K562 (cell line): ENCODE measurements at regions not wholly inside any gene's neighbourhood (a gene's known extent, or its start where the extent isn't known, plus 50 kb on each side); places are given as distances from the start of the nearest gene placed in this dataset.

Source experiments
- ATAC-seq: fragments of 200-7000 bp; cut with Tn5 transposase; 3 replicates; pipeline ENCODE4 v1.9.1; 2020; ENCODE audit warnings: moderate library complexity
- BruUV-seq: library from RNA; stranded (reverse); fragments of 400-500 nt; replicated peaks from 2 replicates; lab custom pipeline; 2021; lab: Mats Ljungman, UMichigan
- CTCF ChIA-PET: fragments of 300-600 bp; formaldehyde crosslinking; extraction: SDS; loops from one replicate; lab custom pipeline; 2021; ENCODE audit warnings: low intra/inter-chr PET ratio; lab: Yijun Ruan, JAX
- POLR2A ChIA-PET: fragments of 300-600, 350-650 bp; sonication (Branson Sonifier 250); formaldehyde crosslinking; extraction: SDS; loops from one replicate; lab custom pipeline; 2021; ENCODE audit warnings: antibody characterized with exemption, inconsistent platforms; lab: Yijun Ruan, JAX
- DNase-seq, 4 experiments: peaks; one replicate each; pipeline versions ENCODE4 v3.0.0 to v3.0.0-alpha.2; 2011 to 2018; ENCODE audit warnings: low spot score in 3 of 4, mixed read lengths in 3 of 4; ENCODE audit errors: extremely low read depth in 1 of 4
- FAIRE-seq: peaks from 2 replicates; lab custom pipeline; 2011; peaks lifted over from hg19 to GRCh38; lab: Jason Lieb, UNC
- H2AFZ ChIP-seq: 2 replicates; pipeline ENCODE4 v1.6.0; 2011; ENCODE audit warnings: low read depth, low read length, control low read depth, inconsistent platforms
- H3K27ac ChIP-seq: fragments of 200-600 bp; 3 replicates; pipeline ENCODE4 v1.8.0; 2011; ENCODE audit warnings: low read depth, mild to moderate bottlenecking, control low read depth, inconsistent platforms, low read length, moderate library complexity, mixed read lengths; ENCODE audit errors: extremely low read depth
- H3K27me3 ChIP-seq, 2 experiments: fragments of 300-600 bp in 1 of 2; 2 replicates in 1 of 2; 3 replicates in 1 of 2; pipeline versions ENCODE4 v1.6.0 to v1.8.0; 2011; ENCODE audit warnings: inconsistent platforms in 2 of 2, low read length in 2 of 2, mild to moderate bottlenecking in 1 of 2, mixed read lengths in 1 of 2, moderate library complexity in 1 of 2; ENCODE audit not compliant: control insufficient read depth in 2 of 2, insufficient read depth in 2 of 2
- H3K36me3 ChIP-seq: fragments of 300-600 bp; 3 replicates; pipeline ENCODE4 v1.8.0; 2011; ENCODE audit warnings: mild to moderate bottlenecking, low read length, inconsistent platforms; ENCODE audit not compliant: control insufficient read depth, insufficient read depth
- H3K4me1 ChIP-seq, 2 experiments: fragments of 200-600 bp in 1 of 2; replicated peaks in 1 of 2; 2 replicates in 1 of 2; 3 replicates in 1 of 2; pipeline versions ENCODE4 v1.5.1 to v1.8.0; 2011; ENCODE audit warnings: inconsistent platforms in 2 of 2, low read length in 2 of 2, mild to moderate bottlenecking in 1 of 2, mixed read lengths in 1 of 2, moderate library complexity in 1 of 2; ENCODE audit not compliant: control insufficient read depth in 2 of 2, insufficient read depth in 2 of 2
- H3K4me2 ChIP-seq: 2 replicates; pipeline ENCODE4 v1.6.1; 2011; ENCODE audit warnings: low read length, control low read depth, inconsistent platforms, mixed read lengths; ENCODE audit not compliant: insufficient read depth
- H3K4me3 ChIP-seq: fragments of 200-600 bp; sonication (generic), shearing (Covaris generic); 2 replicates; pipeline ENCODE4 v1.5.1; 2016; ENCODE audit warnings: control low read depth, inconsistent platforms
- H3K79me2 ChIP-seq: fragments of 200-600 bp; 3 replicates; pipeline ENCODE4 v1.8.0; 2011; ENCODE audit warnings: low read length, inconsistent platforms; ENCODE audit not compliant: control insufficient read depth, insufficient read depth
- H3K9ac ChIP-seq, 2 experiments: 2 replicates each; pipeline versions ENCODE4 v1.6.0 to v1.6.1; 2011; ENCODE audit warnings: low read depth in 2 of 2, low read length in 2 of 2, control low read depth in 1 of 2, inconsistent platforms in 1 of 2, mild to moderate bottlenecking in 1 of 2, mixed read lengths in 1 of 2; ENCODE audit not compliant: insufficient read depth in 1 of 2
- H3K9me1 ChIP-seq: one replicate; pipeline ENCODE4 v1.6.0; 2011; ENCODE audit warnings: inconsistent platforms, mild to moderate bottlenecking, low read length, moderate library complexity; ENCODE audit not compliant: control insufficient read depth, insufficient read depth
- H3K9me3 ChIP-seq: replicated peaks from 2 replicates; pipeline ENCODE4 v1.5.1; 2011; ENCODE audit warnings: low read depth, low read length, inconsistent platforms; ENCODE audit not compliant: control insufficient read depth, insufficient read depth
- H4K20me1 ChIP-seq: replicated peaks from 2 replicates; pipeline ENCODE4 v1.6.1; 2011; ENCODE audit warnings: low read length, inconsistent platforms, mixed read lengths; ENCODE audit not compliant: control insufficient read depth, insufficient read depth
- BHLHE40 ChIP-seq: IDR thresholded peaks from 2 replicates; pipeline ENCODE4 v1.6.1; 2011; ENCODE audit warnings: low read length, improper control_type of control experiment
- ELK1 ChIP-seq: sonication (generic); formaldehyde crosslinking; IDR thresholded peaks from 2 replicates; pipeline ENCODE4 v1.8.1; 2022; ENCODE audit warnings: missing genetic modification reagents
- ESRRA ChIP-seq: fragments of 450-650 bp; IDR thresholded peaks from 2 replicates; pipeline ENCODE4 v1.6.1; 2014; ENCODE audit warnings: low read depth, mild to moderate bottlenecking, moderate library complexity, borderline replicate concordance
- ETV5 ChIP-seq: sonication (generic); formaldehyde crosslinking; IDR thresholded peaks from 2 replicates; pipeline ENCODE4 v1.4.0; 2020; ENCODE audit warnings: low read depth, mild to moderate bottlenecking, missing genetic modification reagents
- HLTF ChIP-seq: fragments of 450-650 bp; IDR thresholded peaks from 2 replicates; pipeline ENCODE4 v1.6.1; 2016
- HNRNPK ChIP-seq: fragments of 200-400 bp; formaldehyde crosslinking; IDR thresholded peaks from one replicate; pipeline ENCODE4 v1.6.1; 2018; ENCODE audit warnings: mild to moderate bottlenecking, low read depth, low read length; ENCODE audit not compliant: poor library complexity, severe bottlenecking
- RBM15 ChIP-seq: fragments of 200-400 bp; formaldehyde crosslinking; IDR thresholded peaks from 2 replicates; pipeline ENCODE4 v1.6.1; 2018; ENCODE audit warnings: mild to moderate bottlenecking, low read length, moderate library complexity; ENCODE audit not compliant: insufficient read depth
- SRF ChIP-seq, 2 experiments: fragments of 250-450, 450-650 bp in 1 of 2; sonication (Bioruptor Pico) in 1 of 2; sonication (generic) in 1 of 2; formaldehyde crosslinking; IDR thresholded peaks; 2 replicates each; pipeline versions ENCODE4 v1.5.0 to v1.5.1; 2020 to 2022; ENCODE audit warnings: mild to moderate bottlenecking in 1 of 2, missing genetic modification reagents in 1 of 2
- SRSF1 ChIP-seq: fragments of 200-400 bp; formaldehyde crosslinking; IDR thresholded peaks from 2 replicates; pipeline ENCODE4 v1.6.1; 2017; ENCODE audit warnings: mild to moderate bottlenecking, low read depth, low read length, moderate library complexity
- THRA ChIP-seq: fragments of 450-650 bp; IDR thresholded peaks from 2 replicates; pipeline ENCODE4 v1.6.1; 2017; ENCODE audit warnings: mild to moderate bottlenecking, moderate library complexity
- ZNF146 ChIP-seq: IDR thresholded peaks from one replicate; pipeline ENCODE4 v1.6.1; 2018; ENCODE audit warnings: missing compliant biosample characterization; ENCODE audit not compliant: unreplicated experiment
- ZNF324 ChIP-seq: fragments of 250-450 bp; sonication (Bioruptor Pico); IDR thresholded peaks from 2 replicates; pipeline ENCODE4 v1.4.0; 2020; ENCODE audit warnings: mild to moderate bottlenecking
- ZNF41 ChIP-seq: fragments of 250-450 bp; sonication (Bioruptor Pico); conservative IDR thresholded peaks from 2 replicates; pipeline ENCODE4 v1.4.0; 2020; ENCODE audit warnings: mild to moderate bottlenecking
- ZNF444 ChIP-seq: fragments of 250-450 bp; sonication (Bioruptor Pico); IDR thresholded peaks from 2 replicates; pipeline ENCODE4 v1.4.0; 2020; ENCODE audit warnings: mild to moderate bottlenecking, moderate library complexity
- ZNF584 ChIP-seq: fragments of 200-800 bp; sonication (Bioruptor generic); IDR thresholded peaks from 2 replicates; pipeline ENCODE4 v1.6.1; 2016; ENCODE audit warnings: low read depth, mild to moderate bottlenecking, missing genetic modification characterization, missing compliant biosample characterization
- WGBS: fragments of 100-300 bp; shearing (Covaris generic); methylation state at CpG from one replicate; pipeline ENCODE4 v1.1.6; 2016; ENCODE audit warnings: low coverage, mixed read lengths; ENCODE audit not compliant: insufficient coverage; ENCODE audit errors: missing lambda C conversion rate; 5-methylcytosine and 5-hydroxymethylcytosine counted together
- in situ Hi-C: fragments of 300-500 bp; cut with MboI; formaldehyde crosslinking; loops from 4 replicates; pipeline ENCODE4 v1.15.0; 2018; ENCODE audit warnings: inconsistent platforms, mixed read lengths
- intact Hi-C: fragments of 100-400 bp; cut with micrococcal nuclease; formaldehyde crosslinking; loops from 2 replicates; pipeline ENCODE4 v1.14.2; 2022

GRCh38 chr9:84512493-84512892 lies 157.0 kb upstream of the NTRK2 start:
- CTCF ChIA-PET, result no interaction called here
- FAIRE-seq, result no peak
- intact Hi-C loops, result no loop called here

GRCh38 chr9:84513473-84513872 lies 156.1 kb upstream of the NTRK2 start:
- 0% methylated on average over 1 of the region's 1 CpG for WGBS
- no peaks in the 10 kb centered on the region for H3K9me1 ChIP-seq
- ChIA-PET CTCF (no interaction called here), POLR2A (no interaction called here)
- ATAC-seq (no peak), DNase-seq (no peak), FAIRE-seq (no peak)
- intact Hi-C loops (no loop called here), in situ Hi-C loops (no loop called here)
- H3K36me3 ChIP-seq, result no peaks in the 10 kb centered on the region
- no peak overlapping the region for H3K27ac ChIP-seq
- no peaks in the 10 kb centered on the region for H3K27me3 ChIP-seq
- H3K9ac ChIP-seq, result no peak overlapping the region
- H2AFZ ChIP-seq, result no peak overlapping the region
- TF ChIP-seq HLTF (no peak), SRSF1 (no peak), THRA (no peak), ELK1 (CRISPR knock-in tag) (no peak), HNRNPK (no peak), ZNF444 (CRISPR knock-in tag) (no peak), RBM15 (no peak), SRF (CRISPR knock-in tag; IDR thresholded peaks at IDR 0.05) (no peak)
- H4K20me1 ChIP-seq, result no peaks in the 10 kb centered on the region
- no peaks in the 10 kb centered on the region for H3K79me2 ChIP-seq
- no TSS peak for BruUV-seq
- no peaks in the 10 kb centered on the region for H3K4me1 ChIP-seq
- no peak overlapping the region for H3K4me2 ChIP-seq
- no peaks in the 10 kb centered on the region for H3K9me3 ChIP-seq
- H3K4me3 ChIP-seq, result no peak overlapping the region

More at GRCh38 chr9:84512493-84512892, 157.0 kb upstream of the NTRK2 start:
- in situ Hi-C loops, result no loop called here
- Histone ChIP-seq H3K4me3 (no peak overlapping the region), H2AFZ (no peak overlapping the region), H3K4me1 (no peaks in the 10 kb centered on the region), H3K27me3 (no peaks in the 10 kb centered on the region), H3K27ac (no peak overlapping the region), H3K4me2 (no peak overlapping the region), H3K36me3 (no peaks in the 10 kb centered on the region), H3K9me3 (no peaks in the 10 kb centered on the region), H3K9me1 (no peaks in the 10 kb centered on the region), H3K9ac (no peak overlapping the region), H3K79me2 (no peaks in the 10 kb centered on the region), H4K20me1 (no peaks in the 10 kb centered on the region)
- TF ChIP-seq ZNF584 (CRISPR knock-in tag) (no peak), ZNF324 (CRISPR knock-in tag) (no peak), BHLHE40 (no peak), ETV5 (CRISPR knock-in tag) (no peak), ZNF41 (no peak), ESRRA (no peak), ZNF146 (no peak)
- POLR2A ChIA-PET, result no interaction called here
- ATAC-seq, result no peak
- no TSS peak for BruUV-seq
- 0% methylated on average over 2 of the region's 2 CpGs for WGBS
- no peak for DNase-seq
